ENCODE measurements at regions not wholly inside any gene's neighbourhood (a gene's known extent, or its start where the extent isn't known, plus 50 kb on each side); places are given as distances from the start of the nearest gene placed in this dataset.

DNA sequence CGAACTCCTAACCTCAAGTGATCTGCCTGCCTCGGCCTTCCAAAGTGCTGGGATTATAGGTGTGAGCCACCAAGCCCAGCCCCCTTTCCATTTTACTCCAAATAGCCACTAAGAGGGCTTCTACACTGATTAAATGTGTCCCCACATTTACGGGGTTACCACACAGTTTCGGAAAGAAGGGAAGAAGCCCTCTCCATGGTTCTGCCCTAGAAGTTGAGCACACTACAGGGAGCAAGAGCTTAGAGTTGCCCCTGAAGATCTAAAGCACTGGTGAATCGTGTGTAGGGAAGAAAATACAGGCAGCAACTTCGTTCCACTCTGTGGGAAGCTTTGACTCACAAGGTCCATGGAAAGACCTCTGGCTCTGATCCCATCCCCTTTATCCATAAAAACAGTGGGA lies 133.0 kb upstream of the PRKCQ start:
- TF ChIP-seq, protein P1, sequence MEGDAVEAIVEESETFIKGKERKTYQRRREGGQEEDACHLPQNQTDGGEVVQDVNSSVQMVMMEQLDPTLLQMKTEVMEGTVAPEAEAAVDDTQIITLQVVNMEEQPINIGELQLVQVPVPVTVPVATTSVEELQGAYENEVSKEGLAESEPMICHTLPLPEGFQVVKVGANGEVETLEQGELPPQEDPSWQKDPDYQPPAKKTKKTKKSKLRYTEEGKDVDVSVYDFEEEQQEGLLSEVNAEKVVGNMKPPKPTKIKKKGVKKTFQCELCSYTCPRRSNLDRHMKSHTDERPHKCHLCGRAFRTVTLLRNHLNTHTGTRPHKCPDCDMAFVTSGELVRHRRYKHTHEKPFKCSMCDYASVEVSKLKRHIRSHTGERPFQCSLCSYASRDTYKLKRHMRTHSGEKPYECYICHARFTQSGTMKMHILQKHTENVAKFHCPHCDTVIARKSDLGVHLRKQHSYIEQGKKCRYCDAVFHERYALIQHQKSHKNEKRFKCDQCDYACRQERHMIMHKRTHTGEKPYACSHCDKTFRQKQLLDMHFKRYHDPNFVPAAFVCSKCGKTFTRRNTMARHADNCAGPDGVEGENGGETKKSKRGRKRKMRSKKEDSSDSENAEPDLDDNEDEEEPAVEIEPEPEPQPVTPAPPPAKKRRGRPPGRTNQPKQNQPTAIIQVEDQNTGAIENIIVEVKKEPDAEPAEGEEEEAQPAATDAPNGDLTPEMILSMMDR (IDR thresholded peaks at IDR 0.05) = no peak
- TF ChIP-seq ZFX (IDR thresholded peaks at IDR 0.05; ENCODE audit: borderline replicate concordance) = no peak
